Suprapubic skin (tissue), 4 donors: ENCODE measurements at regions not wholly inside any gene's neighbourhood (a gene's known extent, or its start where the extent isn't known, plus 50 kb on each side); places are given as distances from the start of the nearest gene placed in this dataset.

Source experiments
- DNase-seq, 2 donors: peaks; one replicate each; pipeline ENCODE4 v3.0.0-alpha.2; 2019; ENCODE audit warnings: low spot score in 2 of 2
- H3K27ac ChIP-seq: fragments of 200-600 bp; sonication (generic); one replicate; pipeline ENCODE4 v1.5.1; 2019
- H3K27me3 ChIP-seq: fragments of 200-600 bp; sonication (generic); one replicate; pipeline ENCODE4 v1.5.1; 2019
- H3K36me3 ChIP-seq: fragments of 200-600 bp; sonication (generic); one replicate; pipeline ENCODE4 v1.5.1; 2019
- H3K4me1 ChIP-seq: fragments of 200-600 bp; sonication (generic); one replicate; pipeline ENCODE4 v1.5.1; 2019
- H3K4me3 ChIP-seq: fragments of 200-600 bp; sonication (generic); one replicate; pipeline ENCODE4 v1.5.1; 2019; ENCODE audit warnings: mild to moderate bottlenecking
- H3K9me3 ChIP-seq: fragments of 200-600 bp; sonication (generic); one replicate; pipeline ENCODE4 v1.5.1; 2019
- EP300 ChIP-seq: sonication (generic); formaldehyde crosslinking; IDR thresholded peaks from one replicate; pipeline ENCODE4 v1.6.1; 2017; ENCODE audit warnings: antibody characterized with exemption
- POLR2A ChIP-seq, 2 donors: fragments of 450-650 bp; IDR thresholded peaks; one replicate each; pipeline ENCODE4 v1.6.1; 2017; ENCODE audit warnings: antibody characterized with exemption in 2 of 2, mild to moderate bottlenecking in 2 of 2, moderate library complexity in 2 of 2
- POLR2AphosphoS5 ChIP-seq, 3 donors: sonication (generic); formaldehyde crosslinking; IDR thresholded peaks; one replicate each; pipeline ENCODE4 v1.6.1; 2017; ENCODE audit warnings: antibody characterized with exemption in 3 of 3
- WGBS: methylation state at CpG from one replicate; pipeline ENCODE4 v1.1.5; 2018; 5-methylcytosine and 5-hydroxymethylcytosine counted together
- TF ChIP-seq, protein P1 (sequence below), 2 donors: fragments of 200-600 bp in 1 of 2; fragments of 450-650 bp in 1 of 2; sonication (generic) in 1 of 2; IDR thresholded peaks; one replicate each; pipeline ENCODE4 v1.5.1; 2016 to 2019; ENCODE audit warnings: antibody characterized with exemption in 2 of 2, mild to moderate bottlenecking in 1 of 2, moderate library complexity in 1 of 2

GRCh38 chr22:49503321-49503720 is 324.4 kb downstream of the BRD1 start:
- WGBS: 86% methylated on average over 1 of the region's 1 CpG
- no peak overlapping the region for H3K4me3 ChIP-seq
- no peak overlapping the region for H3K27ac ChIP-seq
- no peaks in the 10 kb centered on the region for H3K27me3 ChIP-seq
- no peak for DNase-seq
- no peaks in the 10 kb centered on the region for H3K36me3 ChIP-seq
- no peak for TF ChIP-seq EP300
- TF ChIP-seq POLR2A (IDR thresholded peaks at IDR 0.05): no peak
- H3K4me1 ChIP-seq: no peaks in the 10 kb centered on the region
- H3K9me3 ChIP-seq: no peaks in the 10 kb centered on the region

DNA sequence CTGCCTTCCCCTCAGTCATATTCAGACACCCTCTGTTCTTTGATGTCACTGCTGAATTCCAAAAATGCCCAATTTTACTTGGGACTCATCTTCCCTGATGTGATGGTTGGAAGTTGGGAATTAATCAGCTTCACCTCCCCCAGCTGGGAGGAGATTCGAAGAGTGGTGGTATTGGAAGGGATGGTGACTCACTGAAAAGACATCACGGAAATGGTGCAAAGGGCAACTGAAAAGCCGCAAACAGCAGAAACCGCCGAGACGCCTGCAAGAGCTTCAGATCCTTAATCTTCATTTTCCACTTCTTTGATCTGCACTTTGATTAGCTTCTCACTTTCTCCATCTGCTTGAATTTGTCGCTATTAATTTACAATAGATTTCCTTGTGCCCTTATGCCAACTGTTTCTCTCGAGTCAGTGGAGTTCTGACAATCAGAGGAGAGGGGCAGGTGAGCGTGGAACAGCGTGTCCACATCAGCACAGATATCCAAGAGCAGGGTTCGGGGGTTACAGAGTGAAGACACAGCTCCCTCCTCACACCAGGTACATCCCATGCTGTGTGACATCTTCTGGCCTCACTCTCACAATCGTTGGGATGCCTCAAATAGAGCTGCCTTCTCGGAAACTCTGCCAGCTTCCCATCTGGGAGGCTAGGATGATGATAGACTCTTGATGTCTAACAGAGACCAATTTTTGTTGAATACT is 325.4 kb downstream of the BRD1 start:
- no peak for DNase-seq
- no peak for TF ChIP-seq EP300
- TF ChIP-seq POLR2A (IDR thresholded peaks at IDR 0.05): no peak
- no peak for TF ChIP-seq POLR2AphosphoS5 (IDR thresholded peaks at IDR 0.05)
- TF ChIP-seq, protein P1, sequence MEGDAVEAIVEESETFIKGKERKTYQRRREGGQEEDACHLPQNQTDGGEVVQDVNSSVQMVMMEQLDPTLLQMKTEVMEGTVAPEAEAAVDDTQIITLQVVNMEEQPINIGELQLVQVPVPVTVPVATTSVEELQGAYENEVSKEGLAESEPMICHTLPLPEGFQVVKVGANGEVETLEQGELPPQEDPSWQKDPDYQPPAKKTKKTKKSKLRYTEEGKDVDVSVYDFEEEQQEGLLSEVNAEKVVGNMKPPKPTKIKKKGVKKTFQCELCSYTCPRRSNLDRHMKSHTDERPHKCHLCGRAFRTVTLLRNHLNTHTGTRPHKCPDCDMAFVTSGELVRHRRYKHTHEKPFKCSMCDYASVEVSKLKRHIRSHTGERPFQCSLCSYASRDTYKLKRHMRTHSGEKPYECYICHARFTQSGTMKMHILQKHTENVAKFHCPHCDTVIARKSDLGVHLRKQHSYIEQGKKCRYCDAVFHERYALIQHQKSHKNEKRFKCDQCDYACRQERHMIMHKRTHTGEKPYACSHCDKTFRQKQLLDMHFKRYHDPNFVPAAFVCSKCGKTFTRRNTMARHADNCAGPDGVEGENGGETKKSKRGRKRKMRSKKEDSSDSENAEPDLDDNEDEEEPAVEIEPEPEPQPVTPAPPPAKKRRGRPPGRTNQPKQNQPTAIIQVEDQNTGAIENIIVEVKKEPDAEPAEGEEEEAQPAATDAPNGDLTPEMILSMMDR (IDR thresholded peaks at IDR 0.05): no peak
- no peaks in the 10 kb centered on the region for H3K36me3 ChIP-seq
- no peaks in the 10 kb centered on the region for H3K4me1 ChIP-seq
- no peaks in the 10 kb centered on the region for H3K9me3 ChIP-seq
- no peak overlapping the region for H3K27ac ChIP-seq
- WGBS: 83% methylated on average over 13 of the region's 13 CpGs
- H3K27me3 ChIP-seq: no peaks in the 10 kb centered on the region
- H3K4me3 ChIP-seq: no peak overlapping the region

DNA sequence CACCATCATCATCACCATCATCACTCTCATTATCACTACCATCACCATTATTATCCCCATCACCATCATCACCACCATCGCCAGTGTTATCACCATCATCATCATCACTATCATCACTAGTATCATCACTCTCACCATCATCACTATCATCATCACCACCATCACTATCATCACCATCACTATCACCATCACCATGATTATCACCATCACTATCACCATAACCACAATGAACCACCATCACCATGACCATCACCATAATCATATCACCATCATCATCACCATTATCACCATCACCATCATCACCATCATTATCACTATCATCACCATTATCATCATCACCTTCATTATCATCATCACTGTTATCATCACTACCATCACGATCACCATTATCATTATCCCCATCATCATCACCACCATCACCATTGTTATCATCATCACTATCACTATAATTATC is 326.7 kb downstream of the BRD1 start:
- H3K4me1 ChIP-seq: no peaks in the 10 kb centered on the region
- 91% methylated on average over 2 of the region's 2 CpGs for WGBS
- H3K27ac ChIP-seq: no peak overlapping the region
- no peaks in the 10 kb centered on the region for H3K36me3 ChIP-seq
- TF ChIP-seq, protein P1 (IDR thresholded peaks at IDR 0.05): no peak
- no peak for TF ChIP-seq POLR2AphosphoS5 (IDR thresholded peaks at IDR 0.05)
- H3K4me3 ChIP-seq: no peak overlapping the region
- DNase-seq: no peak
- no peaks in the 10 kb centered on the region for H3K9me3 ChIP-seq
- no peaks in the 10 kb centered on the region for H3K27me3 ChIP-seq

DNA sequence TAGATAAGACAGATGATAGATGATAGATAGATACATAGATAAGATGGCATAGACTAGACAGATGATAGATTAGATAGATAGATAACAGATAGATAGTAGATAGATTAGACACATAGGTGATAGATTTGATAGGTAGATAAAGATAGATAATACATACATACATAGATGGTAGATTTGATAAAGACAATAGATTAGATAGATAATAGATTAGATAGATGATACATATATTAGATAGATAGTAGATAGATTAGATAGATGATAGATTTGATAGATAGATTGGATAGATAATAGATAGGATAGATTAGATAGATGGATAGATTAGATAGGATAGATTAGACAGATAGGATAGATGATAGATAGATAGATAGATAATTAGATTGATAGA is 327.6 kb downstream of the BRD1 start:
- Histone ChIP-seq H3K4me3 (no peak overlapping the region), H3K4me1 (no peaks in the 10 kb centered on the region), H3K27ac (no peak overlapping the region), H3K9me3 (no peaks in the 10 kb centered on the region), H3K36me3 (no peaks in the 10 kb centered on the region), H3K27me3 (no peaks in the 10 kb centered on the region)
- TF ChIP-seq POLR2A (IDR thresholded peaks at IDR 0.05) (no peak), EP300 (no peak), POLR2AphosphoS5 (IDR thresholded peaks at IDR 0.05) (no peak)
- no peak for DNase-seq

DNA sequence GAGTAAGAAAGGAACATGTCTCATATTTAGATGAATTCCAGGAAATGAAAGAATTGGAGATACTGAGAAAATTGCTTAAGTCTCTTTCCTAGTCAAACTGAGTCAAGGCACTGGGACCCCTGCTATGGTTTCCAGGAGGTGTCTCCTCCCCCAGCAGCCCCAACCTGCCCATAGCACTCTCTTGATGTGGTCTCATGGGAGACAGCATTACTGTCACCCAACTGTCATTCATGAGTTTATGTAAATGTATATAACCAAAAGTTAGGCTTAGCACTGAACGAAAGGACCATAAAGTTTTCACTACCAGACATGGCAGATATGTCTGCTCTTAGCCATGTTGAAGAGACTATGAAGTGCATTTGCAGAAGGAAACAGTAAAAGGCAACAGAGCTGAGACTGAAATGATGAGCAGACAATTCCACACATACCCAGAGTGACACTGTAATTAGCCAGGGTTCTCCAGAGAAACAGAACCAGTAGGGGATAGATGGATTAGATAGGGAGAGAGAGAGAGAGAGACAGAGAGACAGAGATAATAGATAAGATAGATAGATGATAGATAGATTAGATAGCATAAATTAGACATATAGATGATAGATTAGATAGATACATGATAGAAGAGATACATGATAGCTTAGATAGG is 328.1 kb downstream of the BRD1 start:
- H3K27ac ChIP-seq: no peak overlapping the region
- TF ChIP-seq, protein P1 (IDR thresholded peaks at IDR 0.05): no peak
- 100% methylated on average over 1 of the region's 1 CpG for WGBS

DNA sequence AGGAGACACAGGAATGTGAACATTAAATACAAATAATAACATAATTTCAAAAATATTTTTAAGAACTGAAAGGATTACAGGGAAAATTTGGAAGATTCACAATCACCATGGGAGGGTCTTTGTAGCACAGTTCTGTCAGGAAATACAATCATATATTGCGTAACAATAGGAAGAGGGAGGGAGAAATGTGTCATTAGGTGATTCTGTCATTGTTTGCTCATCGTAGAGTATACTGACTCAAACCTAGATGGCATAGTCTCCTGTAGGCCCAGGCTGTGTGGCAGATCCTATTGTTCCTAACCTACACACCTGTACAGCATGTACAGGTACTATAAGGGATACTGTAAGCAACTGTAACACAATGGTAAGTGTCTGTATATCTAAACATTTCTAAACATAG is 330.4 kb downstream of the BRD1 start:
- H3K4me3 ChIP-seq: no peak overlapping the region
- no peaks in the 10 kb centered on the region for H3K27me3 ChIP-seq
- no peaks in the 10 kb centered on the region for H3K9me3 ChIP-seq
- no peaks in the 10 kb centered on the region for H3K36me3 ChIP-seq
- TF ChIP-seq EP300 (no peak), POLR2AphosphoS5 (IDR thresholded peaks at IDR 0.05) (no peak), POLR2A (IDR thresholded peaks at IDR 0.05) (no peak)
- TF ChIP-seq, protein P1 (IDR thresholded peaks at IDR 0.05): no peak
- WGBS: 88% methylated on average over 2 of the region's 2 CpGs
- no peak overlapping the region for H3K27ac ChIP-seq
- no peaks in the 10 kb centered on the region for H3K4me1 ChIP-seq
- no peak for DNase-seq

More for the DNA sequence above, 328.1 kb downstream of the BRD1 start:
- no peak for DNase-seq
- no peaks in the 10 kb centered on the region for H3K27me3 ChIP-seq
- H3K4me3 ChIP-seq: no peak overlapping the region
- no peaks in the 10 kb centered on the region for H3K9me3 ChIP-seq
- no peaks in the 10 kb centered on the region for H3K36me3 ChIP-seq
- no peaks in the 10 kb centered on the region for H3K4me1 ChIP-seq
